Stomach smooth muscle (tissue), 2 donors: ENCODE measurements at regions not wholly inside any gene's neighbourhood (a gene's known extent, or its start where the extent isn't known, plus 50 kb on each side); places are given as distances from the start of the nearest gene placed in this dataset.

Source experiments
- H3K27ac ChIP-seq: one replicate; pipeline ENCODE4 v1.7.0; 2013; ENCODE audit warnings: mild to moderate bottlenecking, low read length, inconsistent platforms
- H3K27me3 ChIP-seq, 2 donors: one replicate each; pipeline ENCODE4 v1.7.0; 2013; ENCODE audit warnings: low read length in 2 of 2; ENCODE audit not compliant: insufficient read depth in 2 of 2, control insufficient read depth in 1 of 2
- H3K36me3 ChIP-seq, 2 donors: one replicate each; pipeline ENCODE4 v1.7.0; 2013; ENCODE audit warnings: low read length in 2 of 2; ENCODE audit not compliant: control insufficient read depth in 2 of 2, insufficient read depth in 2 of 2
- H3K4me1 ChIP-seq: one replicate; pipeline ENCODE4 v1.7.0; 2013; ENCODE audit warnings: low read length; ENCODE audit not compliant: control insufficient read depth, insufficient read depth
- H3K4me3 ChIP-seq, 2 donors: one replicate each; pipeline ENCODE4 v1.7.0; 2013; ENCODE audit warnings: low read length in 2 of 2
- H3K9ac ChIP-seq, 2 donors: one replicate each; pipeline ENCODE4 v1.7.0; 2013; ENCODE audit warnings: low read length in 2 of 2, mild to moderate bottlenecking in 1 of 2
- H3K9me3 ChIP-seq, 2 donors: one replicate each; pipeline ENCODE4 v1.7.0; 2013; ENCODE audit warnings: low read length in 2 of 2; ENCODE audit not compliant: control insufficient read depth in 2 of 2
- donor health status: healthy.
- donor health status: Pancreatic carcinoma.

DNA sequence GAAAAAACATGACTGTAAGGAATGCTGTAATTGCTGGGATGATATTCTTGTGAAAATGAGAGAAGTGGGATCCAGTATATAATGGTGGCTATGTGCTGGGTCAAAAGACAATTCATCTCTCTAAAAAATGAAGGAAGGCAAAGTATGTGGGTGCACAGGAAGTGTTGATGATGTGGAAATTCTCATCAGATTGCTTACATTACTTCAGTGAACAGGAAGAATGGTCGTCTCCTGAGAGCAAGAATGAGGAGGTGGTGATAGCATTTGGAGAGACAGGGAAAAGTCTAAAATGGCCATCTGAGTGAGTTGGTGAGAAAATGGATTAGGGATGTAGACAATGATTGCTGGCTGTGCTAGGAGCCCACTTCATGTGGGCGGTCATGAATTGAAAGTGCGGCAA lies 253.5 kb upstream of the NREP start:
- no peak overlapping the region for H3K9ac ChIP-seq
- H3K9me3 ChIP-seq = no peaks in the 10 kb centered on the region
- H3K4me1 ChIP-seq = peaks cover 10% of the 10 kb centered on the region
- no peaks in the 10 kb centered on the region for H3K27me3 ChIP-seq
- no peak overlapping the region for H3K4me3 ChIP-seq
- no peaks in the 10 kb centered on the region for H3K36me3 ChIP-seq
- H3K27ac ChIP-seq = no peak overlapping the region

DNA sequence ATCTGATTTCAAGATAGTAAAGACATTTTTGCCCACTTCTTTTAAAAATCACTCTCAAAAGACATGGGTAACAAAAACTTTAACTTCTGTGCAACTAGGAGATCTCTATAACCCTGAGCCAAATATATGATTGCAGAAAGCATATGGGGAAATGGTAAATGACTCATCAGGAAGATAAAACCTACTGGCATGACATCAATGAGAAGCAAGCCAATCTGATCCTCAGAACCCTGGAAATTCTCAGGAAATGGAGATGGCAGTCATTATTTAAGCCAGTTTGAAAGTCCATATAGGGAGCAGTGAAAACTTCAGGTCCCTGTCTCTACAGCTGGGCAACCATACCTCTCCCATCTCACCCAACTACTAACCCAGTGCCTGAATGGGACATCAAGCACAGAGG lies 249.7 kb upstream of the NREP start:
- no peaks in the 10 kb centered on the region for H3K36me3 ChIP-seq
- H3K4me3 ChIP-seq = no peak overlapping the region
- no peak overlapping the region for H3K27ac ChIP-seq
- H3K27me3 ChIP-seq = no peaks in the 10 kb centered on the region
- H3K9me3 ChIP-seq = no peaks in the 10 kb centered on the region
- H3K9ac ChIP-seq = no peak overlapping the region
- no peaks in the 10 kb centered on the region for H3K4me1 ChIP-seq

DNA sequence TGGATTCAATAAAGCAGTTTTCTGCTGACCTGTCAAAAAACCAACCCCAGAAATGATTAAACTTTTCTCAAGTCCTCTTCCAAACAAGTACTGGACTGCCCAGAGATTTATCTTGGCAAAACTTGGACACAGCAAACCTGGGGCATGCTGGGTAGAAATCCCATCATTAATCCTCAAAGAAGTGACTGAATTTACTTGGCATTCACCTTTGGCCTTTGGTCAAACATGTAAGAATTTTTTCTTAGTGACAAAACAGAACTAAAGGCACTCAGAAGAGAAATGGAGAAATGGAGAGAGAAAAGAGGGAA lies 248.6 kb upstream of the NREP start:
- Histone ChIP-seq H3K27ac (no peak overlapping the region), H3K9ac (no peak overlapping the region), H3K4me1 (no peaks in the 10 kb centered on the region), H3K4me3 (no peak overlapping the region), H3K27me3 (no peaks in the 10 kb centered on the region), H3K36me3 (no peaks in the 10 kb centered on the region), H3K9me3 (no peaks in the 10 kb centered on the region)

DNA sequence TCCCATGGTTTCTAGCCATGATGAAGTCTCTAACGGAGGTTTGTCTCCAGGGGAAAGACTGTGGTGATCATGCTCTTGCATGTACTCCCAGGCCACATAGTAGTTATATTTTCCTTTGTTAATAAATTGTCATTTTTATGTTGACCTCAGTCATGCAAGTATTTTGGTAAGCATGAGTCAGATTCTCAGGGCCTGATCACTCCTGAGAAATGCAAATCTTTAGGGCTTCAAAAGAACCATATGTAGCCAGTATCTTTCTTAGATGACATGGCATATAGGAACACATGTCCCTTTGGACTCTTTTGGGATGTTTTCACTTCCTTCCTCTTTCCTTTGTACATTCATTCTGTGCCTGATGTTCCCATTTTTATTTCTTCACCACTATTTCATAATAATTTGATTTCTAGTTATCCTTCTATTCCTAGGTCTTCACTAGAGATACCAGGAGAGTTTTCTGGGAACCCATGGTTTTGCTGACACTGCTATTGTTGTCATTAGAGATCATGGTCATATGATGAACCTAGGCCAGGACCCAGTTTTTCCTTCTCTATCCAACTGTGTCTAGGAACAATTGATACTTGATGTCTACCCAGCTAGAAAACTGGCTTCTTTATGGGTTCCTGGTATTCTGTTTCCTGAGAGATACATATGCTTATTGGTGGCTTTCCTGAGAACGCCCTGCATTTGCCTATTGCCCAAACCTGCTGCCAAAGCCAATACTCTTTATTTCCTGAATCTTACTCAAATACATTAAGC lies 248.1 kb upstream of the NREP start:
- H3K36me3 ChIP-seq = no peaks in the 10 kb centered on the region
- no peak overlapping the region for H3K9ac ChIP-seq
- no peak overlapping the region for H3K4me3 ChIP-seq
- no peaks in the 10 kb centered on the region for H3K9me3 ChIP-seq
- no peak overlapping the region for H3K27ac ChIP-seq
- no peaks in the 10 kb centered on the region for H3K4me1 ChIP-seq
- no peaks in the 10 kb centered on the region for H3K27me3 ChIP-seq

DNA sequence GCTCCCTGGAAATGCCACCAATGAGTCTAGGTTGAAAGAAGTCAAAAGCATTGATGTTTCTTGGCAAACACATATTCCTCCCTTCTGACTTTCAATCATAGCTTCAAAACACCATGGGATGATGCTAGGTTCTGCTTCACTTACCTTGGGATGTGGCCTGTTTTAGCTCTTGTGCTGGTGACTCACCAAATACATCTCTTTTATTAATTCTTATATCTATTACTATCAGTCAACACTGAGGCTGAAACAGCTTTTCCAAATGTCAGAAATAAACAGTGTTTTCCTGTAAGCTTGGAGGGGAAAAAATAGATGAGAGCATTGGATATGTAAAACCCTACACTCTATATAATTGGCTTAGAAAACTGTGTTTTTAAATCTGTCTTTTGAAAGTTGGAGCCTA lies 245.4 kb upstream of the NREP start:
- Histone ChIP-seq H3K4me1 (peaks cover 5% of the 10 kb centered on the region), H3K4me3 (no peak overlapping the region), H3K27me3 (no peaks in the 10 kb centered on the region), H3K27ac (no peak overlapping the region), H3K9ac (no peak overlapping the region), H3K9me3 (no peaks in the 10 kb centered on the region), H3K36me3 (no peaks in the 10 kb centered on the region)

DNA sequence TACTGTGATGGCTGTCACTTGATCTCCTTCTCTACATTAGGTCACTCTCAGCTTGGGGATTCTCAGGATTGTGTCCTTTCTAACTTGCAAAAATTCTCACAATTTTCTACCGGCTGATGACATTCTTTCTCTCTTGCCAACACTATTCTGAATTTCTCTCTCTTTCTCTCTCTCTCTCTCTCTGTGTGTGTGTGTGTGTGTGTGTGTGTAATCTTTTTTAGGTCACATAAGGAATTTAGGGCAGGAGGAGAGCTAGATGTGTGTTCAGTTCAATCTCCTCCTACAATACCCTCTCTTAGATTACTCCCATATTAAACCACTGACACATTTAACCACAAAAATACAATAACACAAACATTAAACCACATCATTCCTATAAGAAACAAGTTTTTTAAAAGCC lies 242.3 kb upstream of the NREP start:
- Histone ChIP-seq H3K4me1 (peaks cover 5% of the 10 kb centered on the region), H3K36me3 (no peaks in the 10 kb centered on the region), H3K9me3 (no peaks in the 10 kb centered on the region), H3K27me3 (no peaks in the 10 kb centered on the region), H3K9ac (no peak overlapping the region), H3K27ac (no peak overlapping the region), H3K4me3 (no peak overlapping the region)

DNA sequence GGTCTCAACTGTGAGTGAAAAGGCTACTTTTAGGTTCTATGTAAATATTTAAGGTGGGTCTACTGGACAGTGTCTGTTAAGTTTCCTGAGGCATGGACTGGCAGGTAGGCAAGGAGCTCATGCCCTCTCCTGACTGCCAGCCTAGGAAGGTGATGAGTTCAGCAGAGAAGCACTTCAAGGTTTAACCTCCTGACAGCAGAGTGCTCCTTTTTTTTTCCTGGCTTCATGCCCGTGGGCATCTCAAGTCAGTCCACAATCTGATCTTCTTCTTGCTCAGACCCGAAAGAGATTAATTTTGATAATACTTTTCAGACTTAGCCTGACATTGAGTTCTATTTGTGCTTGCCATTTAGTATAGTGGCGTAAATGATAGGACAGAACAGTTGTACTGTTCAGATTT lies 241.9 kb upstream of the NREP start:
- no peaks in the 10 kb centered on the region for H3K27me3 ChIP-seq
- H3K36me3 ChIP-seq = no peaks in the 10 kb centered on the region
- no peak overlapping the region for H3K4me3 ChIP-seq
- no peak overlapping the region for H3K27ac ChIP-seq
- no peaks in the 10 kb centered on the region for H3K9me3 ChIP-seq
- H3K9ac ChIP-seq = no peak overlapping the region
- peaks cover 5% of the 10 kb centered on the region for H3K4me1 ChIP-seq

DNA sequence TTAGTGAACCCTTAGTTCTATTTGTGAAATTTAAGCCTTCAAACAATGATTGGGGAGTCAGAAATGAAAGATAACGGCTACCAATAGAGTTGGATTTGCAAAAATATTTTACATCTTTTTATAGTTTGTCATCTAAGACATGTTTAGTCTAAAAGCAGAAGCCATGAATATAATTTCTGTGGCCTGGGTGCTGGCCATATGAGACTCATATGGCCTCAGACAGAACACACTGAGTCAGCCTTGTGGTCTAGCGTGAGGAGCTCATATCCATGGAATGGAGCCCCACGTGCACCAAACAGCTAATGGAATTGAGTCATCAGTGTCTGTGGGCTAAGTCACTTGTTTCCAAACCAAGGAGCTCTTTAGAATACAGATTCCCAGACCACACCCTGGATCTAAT lies 240.7 kb upstream of the NREP start:
- Histone ChIP-seq H3K4me1 (peaks cover 5% of the 10 kb centered on the region), H3K36me3 (no peaks in the 10 kb centered on the region)

DNA sequence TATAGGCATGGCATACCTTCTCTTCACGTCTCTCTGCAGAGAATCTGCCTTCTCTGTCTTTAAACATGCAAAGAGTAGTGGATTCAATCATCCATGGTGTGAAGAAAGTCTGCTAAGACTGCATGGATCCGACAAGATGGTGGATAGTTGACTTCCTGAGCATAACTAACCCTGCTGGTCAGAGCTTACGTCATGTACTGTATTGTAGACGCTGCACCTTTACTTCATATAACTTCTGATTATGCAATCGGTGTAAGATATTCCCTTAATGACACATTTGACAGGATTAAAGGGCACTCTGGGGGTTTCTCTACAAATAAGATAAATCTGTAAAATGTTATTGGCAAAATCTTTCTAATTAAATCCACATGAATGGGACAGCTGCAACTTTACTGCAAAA lies 240.3 kb upstream of the NREP start:
- Histone ChIP-seq H3K9ac (no peak overlapping the region), H3K27me3 (no peaks in the 10 kb centered on the region), H3K27ac (no peak overlapping the region)

More for the DNA sequence above, 240.7 kb upstream of the NREP start:
- no peaks in the 10 kb centered on the region for H3K9me3 ChIP-seq
- H3K4me3 ChIP-seq = no peak overlapping the region
- H3K27ac ChIP-seq = no peak overlapping the region
- H3K9ac ChIP-seq = no peak overlapping the region
- H3K27me3 ChIP-seq = no peaks in the 10 kb centered on the region

DNA sequence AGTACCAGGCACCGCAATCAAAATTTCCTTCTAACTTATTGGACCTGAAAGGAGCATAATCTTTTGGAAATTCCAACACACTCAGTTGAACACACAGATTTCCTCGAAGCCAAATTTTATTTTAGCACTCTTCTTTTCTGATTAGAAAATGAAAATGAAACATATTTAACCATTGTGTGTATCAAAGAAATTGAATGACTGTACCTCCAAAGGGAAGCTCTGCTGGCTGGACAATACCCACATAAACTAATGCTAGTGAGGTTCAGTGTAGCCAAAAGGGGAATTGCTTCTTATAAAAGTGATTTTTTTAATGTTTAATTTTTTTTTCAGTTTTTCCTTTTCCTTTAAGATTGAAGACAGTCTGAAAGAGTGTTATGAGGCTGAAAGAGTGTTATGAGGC lies 239.6 kb upstream of the NREP start:
- Histone ChIP-seq H3K4me3 (no peak overlapping the region), H3K27me3 (no peaks in the 10 kb centered on the region), H3K4me1 (peaks cover 5% of the 10 kb centered on the region), H3K9ac (no peak overlapping the region), H3K27ac (no peak overlapping the region), H3K36me3 (no peaks in the 10 kb centered on the region), H3K9me3 (no peaks in the 10 kb centered on the region)

More for the DNA sequence above, 240.3 kb upstream of the NREP start:
- peaks cover 5% of the 10 kb centered on the region for H3K4me1 ChIP-seq
- no peaks in the 10 kb centered on the region for H3K9me3 ChIP-seq
- H3K36me3 ChIP-seq = no peaks in the 10 kb centered on the region
- no peak overlapping the region for H3K4me3 ChIP-seq

DNA sequence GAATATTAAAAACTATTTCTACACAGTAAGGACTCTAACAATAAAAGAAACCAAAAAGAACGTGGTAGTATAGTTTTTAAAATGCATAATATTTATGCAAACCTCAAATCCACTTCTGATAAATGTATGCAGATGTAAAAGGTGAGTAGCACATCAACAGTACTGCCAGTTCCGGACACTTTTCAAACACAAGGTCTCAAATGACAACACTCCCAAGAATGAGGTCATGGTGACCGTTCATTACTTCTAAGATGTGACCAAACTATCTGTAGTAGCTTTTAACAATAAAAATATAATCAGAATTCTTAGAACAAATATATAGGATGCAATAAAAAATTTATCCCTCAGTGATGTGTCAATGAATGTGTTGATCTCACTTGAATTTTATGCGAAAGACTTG lies 238.7 kb upstream of the NREP start:
- Histone ChIP-seq H3K4me3 (no peak overlapping the region), H3K27me3 (no peaks in the 10 kb centered on the region), H3K27ac (no peak overlapping the region), H3K36me3 (no peaks in the 10 kb centered on the region), H3K9me3 (no peaks in the 10 kb centered on the region), H3K9ac (no peak overlapping the region), H3K4me1 (peaks cover 5% of the 10 kb centered on the region)
